Eye (tissue), 1 donor: ENCODE measurements at regions not wholly inside any gene's neighbourhood (a gene's known extent, or its start where the extent isn't known, plus 50 kb on each side); places are given as distances from the start of the nearest gene placed in this dataset.
A peak's percentile ranks its signal among the peaks of the same experiment; 100 is the strongest.

Experiments used
- DNase-seq: peaks from one replicate; pipeline ENCODE4 v3.0.0-alpha.2; 2015

DNA sequence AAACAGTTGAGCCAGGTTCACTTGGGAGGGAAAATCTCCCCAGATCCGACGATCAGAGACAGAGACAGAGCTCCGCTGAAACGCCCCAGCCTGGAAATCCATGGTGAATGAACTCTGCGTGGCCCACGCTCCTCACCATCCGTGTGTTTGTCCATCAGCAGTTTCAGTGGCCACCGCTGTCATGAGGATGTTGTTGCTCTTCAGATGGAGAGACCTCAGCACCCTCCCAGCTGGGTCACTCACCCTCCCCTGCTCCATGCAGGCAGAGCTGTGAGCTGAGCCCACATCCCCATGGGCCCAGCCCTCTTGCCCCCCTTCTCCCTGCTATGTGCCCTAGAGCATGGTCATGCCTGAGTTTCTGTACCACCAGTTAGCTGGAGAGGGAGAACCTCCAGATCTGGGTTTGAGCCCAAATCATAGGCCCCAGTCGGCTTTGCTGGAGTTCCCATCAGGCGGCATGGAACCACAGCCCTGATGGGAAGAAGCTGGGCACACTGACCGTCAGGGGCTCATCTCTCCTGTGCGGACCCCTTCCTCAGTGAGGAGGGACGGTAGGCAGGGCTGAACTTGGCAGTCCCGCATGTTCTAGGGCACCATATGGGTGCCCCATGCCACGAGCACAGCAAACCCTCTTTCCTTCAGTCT lies 154.4 kb upstream of the COL5A1 start:
- no peak for DNase-seq

DNA sequence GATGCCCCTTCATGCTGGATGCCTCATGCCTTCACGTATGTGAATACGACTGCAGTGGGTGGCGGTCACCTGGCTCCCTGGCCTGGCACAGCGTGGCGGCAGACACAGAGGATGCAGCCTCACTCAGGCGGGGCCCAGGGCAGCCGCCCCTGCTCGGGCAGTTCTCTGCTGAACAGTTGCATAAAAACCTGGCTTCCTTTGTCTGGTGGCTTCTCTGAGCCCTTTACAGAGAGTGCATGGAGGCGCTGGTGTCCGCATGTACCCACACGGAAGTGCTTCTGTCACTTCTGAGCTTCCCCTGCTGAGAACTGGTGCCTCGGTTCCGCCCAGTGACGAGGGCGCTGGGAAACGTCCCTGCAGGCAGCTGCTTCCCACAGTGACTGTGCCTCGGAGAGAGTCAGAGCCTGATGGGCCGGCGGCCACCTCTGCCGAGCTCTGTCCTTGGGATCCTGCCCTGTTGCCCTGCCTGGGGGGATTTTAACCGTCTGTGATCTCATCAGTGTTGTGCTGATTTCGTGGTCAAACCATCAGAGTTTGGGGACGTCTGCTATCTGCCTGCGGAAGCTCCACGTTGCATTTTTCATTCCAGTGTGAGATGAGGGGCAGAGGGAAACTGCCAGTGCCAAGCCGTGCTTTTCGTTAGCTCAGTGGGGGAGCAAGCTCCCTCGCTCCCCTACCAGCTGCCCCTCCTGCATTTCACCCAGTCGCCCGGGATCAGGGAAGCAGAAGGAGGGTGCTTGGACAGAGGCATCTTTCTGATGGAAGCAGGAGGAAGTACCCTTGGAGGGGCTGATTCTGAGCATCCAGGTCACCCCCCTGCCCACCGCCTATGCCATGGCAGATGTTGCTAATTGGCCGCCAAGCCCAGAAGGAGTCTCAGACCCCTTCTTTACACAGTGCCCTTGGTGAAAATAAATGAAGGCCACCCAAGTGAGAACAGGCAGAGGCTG lies 153.0 kb upstream of the COL5A1 start:
- no peak for DNase-seq

DNA sequence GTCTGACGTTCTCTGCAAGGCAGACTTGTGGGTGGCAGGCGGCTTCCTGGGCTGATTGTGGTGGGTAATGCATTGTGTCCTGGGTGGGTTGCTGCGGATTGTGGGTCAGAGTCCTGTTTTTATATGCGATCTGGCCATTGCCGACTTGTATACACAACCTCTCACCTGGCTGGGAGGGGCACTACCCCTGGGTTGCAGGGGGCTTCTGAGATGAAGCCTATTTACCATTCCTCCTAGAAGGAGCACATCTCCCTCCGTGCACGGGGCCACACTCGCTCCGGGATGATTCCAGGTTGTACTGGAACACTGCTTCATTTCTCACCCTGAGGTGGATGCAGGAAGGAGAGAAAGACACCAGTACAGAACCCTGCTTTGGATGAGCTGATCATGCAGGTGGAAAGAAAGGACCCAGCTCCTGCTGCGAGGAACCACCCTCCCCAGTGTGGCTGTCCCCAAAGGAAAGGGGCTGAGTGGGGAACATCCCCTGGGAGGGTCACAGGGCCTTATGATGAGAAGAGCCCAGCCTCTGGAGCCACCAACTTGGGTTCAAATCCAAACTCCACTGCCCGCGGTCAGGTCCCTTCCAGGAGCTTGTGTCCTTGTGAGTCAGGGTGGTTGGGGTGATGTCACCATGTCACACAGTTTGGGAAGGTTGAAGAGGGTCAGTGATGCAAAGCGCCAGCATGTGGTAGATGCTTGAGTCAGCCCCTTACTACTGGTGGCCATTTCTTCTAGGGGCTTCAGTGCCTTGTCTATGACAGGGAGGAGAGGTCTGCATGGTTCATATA lies 151.8 kb upstream of the COL5A1 start:
- DNase-seq = no peak

DNA sequence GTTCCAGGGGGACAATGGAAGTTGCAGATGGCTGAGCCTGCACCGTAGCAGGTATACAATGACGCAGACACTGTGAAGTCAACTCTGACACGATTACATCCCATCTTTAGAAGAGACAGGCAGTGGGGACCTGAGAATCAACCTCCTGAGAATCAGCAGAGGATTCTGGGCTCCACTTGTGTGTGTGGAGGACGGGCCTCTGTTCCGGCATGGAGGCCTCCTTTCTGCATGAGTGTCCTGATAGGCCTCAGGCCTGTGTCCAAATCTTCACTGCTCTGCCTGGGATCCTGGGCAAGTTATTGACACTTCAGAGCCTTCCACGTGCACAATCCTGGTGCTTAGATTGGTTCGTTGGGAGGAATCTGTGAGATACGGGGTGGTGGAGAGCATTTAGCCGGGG lies 151.2 kb upstream of the COL5A1 start:
- DNase-seq = no peak

DNA sequence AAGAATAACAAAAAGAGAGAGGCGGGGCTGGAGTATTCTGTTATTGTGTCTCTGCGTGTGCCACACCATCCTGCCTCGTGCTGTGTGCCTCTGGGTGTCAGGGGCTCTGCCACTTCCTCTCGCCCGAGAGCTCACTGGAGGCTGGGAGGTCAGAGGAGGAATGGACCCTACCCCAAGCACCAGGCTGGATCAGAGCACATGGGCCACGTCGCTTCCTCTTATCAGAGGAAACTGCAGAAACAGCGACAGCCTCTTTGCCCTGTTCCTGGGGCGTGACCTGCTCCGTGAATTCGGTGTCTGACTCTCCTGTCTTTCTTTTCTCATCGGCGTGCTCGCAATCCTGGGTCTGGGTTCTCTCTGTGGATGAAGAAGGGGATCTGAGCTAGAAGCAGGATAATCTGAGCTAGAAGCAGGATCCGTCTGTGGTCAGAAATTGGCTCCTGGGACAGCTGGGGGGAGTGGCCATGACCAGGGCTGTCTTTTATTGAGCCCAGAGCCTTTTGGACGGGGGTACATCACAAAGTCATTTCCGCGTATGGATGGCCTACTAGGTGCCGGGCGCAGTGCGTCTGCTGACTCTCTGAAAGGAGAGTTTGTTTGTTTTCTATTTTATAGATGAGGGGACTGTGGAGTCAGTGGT lies 150.3 kb upstream of the COL5A1 start:
- DNase-seq = no peak

DNA sequence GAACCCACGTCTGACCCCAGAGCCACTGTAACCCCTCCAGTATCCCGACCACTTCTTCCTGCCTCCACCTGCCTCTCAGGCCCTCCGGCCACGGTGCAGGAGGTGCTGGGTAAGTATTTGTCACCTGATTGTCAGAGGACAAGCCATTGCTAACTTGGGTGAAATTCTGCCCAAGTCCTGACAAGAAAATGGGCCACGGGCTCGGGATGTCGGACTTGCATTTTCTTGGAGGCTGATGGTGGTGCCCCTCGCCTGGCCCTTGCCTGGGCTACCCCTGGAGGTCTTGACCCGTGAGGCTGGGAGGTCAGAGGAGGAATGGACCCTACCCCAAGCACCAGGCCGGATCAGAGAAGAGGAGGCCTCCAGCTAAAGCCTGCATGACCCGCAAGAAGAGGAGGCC lies 149.7 kb upstream of the COL5A1 start:
- DNase-seq = no peak

DNA sequence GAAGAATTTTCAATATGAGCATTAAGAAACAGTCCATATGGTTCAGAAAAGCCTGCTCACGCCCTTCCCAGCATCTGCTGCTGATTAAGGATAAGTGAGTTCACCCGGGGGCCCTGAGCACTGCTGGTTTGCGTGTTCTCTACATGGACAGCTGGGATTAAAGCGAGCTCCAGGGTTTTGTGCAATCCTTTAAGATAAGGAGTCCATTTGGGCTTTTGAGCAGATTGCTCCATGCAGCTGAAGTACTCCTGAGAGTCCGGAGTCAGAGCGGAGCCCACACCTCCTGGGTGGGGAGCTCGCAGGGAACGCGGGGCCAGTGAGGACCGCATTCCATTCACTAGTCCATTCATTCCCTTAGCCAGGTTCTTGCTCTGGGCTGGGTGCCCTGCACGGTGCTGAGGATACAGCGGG lies 149.3 kb upstream of the COL5A1 start:
- peak; percentile 84 for DNase-seq

DNA sequence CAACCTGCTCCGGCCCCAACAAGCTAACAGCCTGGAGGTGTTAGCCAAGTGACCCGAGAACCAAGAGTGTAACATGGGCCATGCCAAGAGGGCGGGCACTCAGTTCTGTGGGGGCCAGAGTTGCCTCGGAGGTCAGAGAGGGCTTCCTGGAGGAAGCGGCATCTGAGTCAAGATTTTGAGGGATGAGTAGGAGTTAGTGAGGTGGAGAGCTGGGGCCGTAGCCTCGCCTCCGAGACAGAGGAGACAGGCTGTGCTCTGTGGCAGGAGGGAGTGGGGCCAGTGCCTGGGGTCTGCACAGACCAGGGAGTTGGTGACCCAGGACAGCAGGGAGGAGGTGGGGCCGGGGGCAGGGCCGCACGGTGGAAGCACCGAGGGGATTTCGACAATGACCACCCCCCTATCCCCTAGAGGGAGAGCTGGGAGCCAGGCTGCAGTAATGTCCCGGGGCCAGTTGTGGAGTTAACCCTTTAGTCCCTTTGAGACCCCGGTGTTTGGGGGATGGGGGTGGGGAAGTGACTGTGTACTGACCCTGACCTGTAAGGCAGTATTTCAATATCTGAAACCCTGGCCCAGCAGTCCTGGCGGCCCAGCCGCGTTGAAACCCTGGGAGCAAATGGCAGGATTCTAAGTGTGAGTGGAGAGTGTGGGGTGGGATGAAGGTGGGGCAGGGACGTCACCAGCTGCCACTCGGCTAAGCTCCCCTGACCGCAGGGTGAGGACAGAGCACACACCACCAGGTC lies 148.7 kb upstream of the COL5A1 start:
- no peak for DNase-seq

DNA sequence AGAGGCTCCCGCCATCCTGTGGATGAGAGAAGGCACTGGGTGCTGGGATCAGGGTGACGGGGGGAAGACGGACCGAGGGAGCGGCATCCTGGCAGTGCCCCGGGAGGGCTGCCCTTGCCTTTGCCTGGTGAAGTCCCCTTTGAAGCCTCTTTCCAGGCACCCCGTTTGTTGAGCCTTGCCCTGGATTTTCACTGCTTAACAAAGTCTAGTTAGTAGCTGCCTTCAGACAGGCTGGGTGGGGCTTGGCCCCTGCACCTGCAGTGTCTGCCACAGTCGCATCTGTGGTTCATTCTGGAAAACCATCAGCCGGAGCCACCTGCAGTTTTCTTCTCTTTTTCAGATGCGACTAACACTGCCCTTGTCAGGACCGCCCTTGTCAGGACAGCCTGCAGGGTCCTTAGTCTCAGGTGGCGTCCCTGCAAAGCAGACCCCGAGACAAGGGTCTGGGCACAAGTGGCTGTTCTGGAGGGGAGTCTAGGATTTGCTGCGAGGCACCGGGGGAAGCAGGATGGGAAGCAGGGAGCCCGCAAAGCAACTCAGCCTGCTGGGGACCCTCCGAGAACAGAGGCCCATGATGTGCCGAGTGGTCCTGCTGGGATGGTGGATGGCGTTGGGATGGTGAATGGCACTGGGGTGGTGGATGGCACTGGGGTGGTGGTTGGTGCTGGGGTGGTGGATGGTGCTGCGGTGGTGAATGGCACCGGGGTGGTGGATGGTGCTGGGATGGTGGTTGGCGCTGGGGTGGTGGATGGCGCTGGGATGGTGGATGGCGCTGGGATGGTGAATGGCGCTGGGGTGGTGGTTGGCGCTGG lies 147.9 kb upstream of the COL5A1 start:
- no peak for DNase-seq

DNA sequence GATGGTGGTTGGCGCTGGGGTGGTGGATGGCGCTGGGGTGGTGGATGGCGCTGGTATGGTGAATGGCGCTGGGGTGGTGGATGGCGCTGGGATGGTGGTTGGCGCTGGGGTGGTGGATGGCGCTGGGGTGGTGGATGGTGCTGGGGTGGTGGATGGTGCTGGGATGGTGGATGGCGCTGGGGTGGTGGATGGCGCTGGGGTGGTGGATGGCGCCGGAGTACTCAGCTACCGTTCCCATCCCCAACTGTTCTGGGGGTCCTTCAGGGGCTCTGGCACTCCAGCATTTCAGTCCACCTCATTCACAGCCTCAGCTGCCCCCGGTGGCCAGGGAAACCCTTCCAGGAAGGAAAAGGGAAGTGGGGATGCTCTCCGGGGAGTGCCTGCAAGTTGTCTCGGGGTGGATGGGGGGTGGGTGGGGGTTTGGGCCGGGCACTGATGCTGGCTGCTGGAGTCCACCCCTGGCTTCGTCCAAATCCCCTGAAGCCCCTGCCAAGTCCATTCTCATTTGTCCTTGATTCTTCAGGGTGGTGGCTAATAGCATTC lies 147.3 kb upstream of the COL5A1 start:
- no peak for DNase-seq

DNA sequence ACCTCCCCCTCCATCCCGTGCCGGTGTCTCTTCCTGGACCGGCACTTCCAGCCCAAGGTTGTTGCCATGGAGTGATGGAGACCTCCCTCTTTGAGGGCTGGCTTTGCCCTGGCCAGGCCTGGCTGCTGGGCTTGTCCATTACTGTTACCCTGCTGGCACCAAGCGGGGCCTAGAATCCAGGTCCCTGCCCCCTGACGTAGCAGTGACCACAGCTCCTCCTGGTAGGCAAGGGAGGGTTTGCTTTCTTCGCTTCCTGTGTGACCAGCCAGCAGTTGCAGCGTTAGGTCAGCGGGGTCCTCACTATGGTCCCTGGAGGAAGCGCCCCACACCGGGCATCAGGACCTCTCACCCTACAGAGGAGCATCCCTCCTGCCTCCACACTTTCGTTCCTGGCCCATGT lies 146.7 kb upstream of the COL5A1 start:
- DNase-seq = no peak

DNA sequence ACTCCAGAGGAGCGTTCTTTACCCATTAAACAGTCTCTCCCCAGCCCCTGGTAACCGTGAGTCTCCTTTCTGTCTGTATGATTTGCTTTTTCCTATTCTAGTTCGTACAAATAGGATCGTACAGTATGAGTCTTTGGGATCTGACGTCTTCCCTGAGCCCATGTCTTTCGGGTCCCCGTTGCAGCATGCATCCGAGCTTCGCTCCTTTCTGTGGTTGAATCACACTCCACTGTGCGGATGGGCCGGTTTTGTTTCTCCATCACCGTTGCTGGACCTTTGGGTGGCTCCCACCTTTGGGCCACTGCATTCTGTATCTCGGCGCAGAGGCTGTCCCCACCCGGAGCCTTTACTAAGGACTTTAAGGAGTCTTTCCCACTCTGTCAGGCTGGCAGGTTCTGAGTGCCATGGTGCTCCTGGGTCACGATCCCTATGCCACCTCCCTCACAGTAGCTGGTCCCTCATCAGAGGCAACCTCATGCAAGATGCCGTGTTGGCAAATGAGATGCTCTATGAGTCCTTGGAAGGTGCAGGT lies 145.7 kb upstream of the COL5A1 start:
- DNase-seq = no peak

DNA sequence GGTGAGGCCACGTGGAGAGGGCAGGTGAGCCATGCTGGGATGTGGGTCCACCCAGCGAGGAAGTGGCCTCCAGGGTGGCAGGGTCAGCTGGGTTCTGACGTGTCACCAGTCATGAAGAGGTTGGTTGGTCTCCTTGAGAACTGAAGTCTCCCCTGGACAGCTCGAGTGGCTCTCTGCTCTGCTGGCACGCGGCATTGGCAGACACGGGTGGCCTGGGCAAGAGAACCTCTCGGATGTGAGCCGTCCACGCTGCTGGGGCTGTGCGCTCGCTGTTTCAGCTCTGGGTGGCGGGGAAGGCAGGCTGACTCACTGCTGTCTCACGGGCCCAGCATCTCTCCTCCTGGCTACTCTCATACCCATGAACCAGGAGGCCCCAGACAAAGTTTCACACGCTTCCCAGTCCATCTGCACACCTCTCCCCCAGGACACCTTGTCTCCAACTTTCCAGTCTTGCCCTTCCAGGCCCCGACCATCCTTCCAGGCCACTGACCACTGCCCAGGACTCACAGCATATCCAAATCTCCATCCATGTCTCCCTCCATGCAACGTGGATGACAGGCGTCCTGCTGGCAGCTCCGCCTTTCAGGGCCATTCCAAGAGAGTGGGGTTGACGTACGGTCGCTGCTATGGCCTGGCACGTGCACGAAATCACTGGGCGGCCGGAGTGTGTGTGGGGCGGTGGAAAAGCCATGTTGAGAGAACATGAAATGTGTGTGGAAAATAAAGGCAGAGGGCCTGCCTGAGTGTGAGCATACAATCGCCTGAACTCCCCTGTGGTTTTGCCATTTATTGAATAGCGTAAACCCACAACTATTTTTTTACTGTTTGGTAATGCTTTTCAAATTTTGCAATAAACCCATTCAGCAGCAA lies 145.0 kb upstream of the COL5A1 start:
- no peak for DNase-seq

DNA sequence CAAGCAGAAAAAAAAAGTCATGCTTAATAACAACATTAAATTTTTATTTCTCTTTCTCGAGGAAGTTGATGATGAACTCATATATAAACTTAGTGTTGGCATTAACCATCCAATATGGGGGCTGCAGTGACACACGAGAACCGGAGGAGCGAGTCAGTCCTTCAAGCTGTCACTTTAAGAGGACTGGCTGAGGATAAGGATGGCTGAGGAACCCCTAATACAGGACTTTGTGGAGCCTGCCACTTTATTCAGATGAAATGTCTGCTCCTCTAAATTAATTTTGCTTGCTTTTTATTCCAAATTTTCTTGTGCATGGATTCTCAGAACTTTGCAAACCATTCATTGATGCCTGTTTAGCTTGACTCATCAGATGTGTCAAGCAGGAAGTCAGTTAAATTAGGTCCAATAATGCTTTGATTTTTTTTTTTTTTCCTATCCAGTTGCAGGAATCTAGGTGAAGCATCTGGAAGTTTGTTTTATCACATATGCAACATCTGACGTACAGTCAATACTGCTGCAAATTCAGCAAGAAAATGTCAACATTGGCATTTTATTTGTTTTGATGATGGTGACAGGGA lies 144.2 kb upstream of the COL5A1 start:
- no peak for DNase-seq

DNA sequence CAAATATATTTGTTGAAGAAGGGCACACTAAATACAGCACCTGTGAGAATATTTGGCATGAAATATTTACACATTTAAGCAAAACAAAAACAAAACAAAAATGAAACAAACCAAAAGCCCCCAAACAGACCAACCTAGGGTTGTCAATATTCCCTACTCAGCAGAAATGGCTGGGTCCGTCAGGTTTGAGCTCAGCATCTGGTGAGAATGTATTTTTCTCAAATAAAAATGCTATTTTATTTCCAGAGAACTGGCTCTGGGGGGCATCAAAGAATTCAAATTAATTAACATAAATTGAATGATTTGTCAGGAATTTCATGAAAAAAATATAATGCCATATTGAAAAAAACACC lies 142.8 kb upstream of the COL5A1 start:
- no peak for DNase-seq

DNA sequence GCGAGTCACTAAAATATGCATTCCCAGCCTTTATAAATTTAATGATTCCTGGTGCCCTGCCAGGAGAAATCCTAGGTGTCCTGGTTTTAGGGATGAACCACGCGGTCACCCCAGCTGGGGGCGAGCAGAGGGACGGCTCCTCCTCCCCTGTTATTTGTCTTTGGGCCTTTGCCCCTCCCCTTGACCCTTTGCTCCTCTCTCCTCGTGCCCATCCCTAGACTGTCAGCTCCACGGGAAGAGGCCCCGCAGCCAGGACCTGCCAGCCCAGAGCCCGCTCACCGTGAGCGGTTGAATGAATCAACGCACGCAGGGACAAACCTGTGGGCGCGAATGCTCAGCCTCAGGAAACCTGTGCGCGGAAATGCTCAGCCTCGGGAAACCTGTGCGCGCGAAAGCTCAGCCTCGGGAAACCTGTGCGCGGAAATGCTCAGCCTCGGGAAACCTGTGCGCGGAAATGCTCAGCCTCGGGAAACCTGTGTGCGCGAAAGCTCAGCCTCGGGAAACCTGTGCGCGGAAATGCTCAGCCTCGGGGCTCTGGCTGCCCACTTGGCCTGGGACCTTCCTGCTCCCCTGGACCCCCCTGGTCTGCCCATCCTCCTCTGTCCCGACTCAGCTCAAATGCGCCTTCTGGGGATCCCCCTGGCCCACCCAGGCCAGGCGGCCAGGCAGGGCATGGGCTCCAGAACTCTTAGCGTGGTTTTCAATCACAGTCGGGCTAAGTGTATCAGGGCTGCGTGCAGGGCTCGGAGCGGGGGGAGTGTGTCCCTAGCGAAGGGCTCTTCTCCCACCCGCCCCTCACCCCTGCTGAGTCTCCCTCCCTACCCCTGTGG lies 140.5 kb upstream of the COL5A1 start:
- peak; percentile 22 for DNase-seq

DNA sequence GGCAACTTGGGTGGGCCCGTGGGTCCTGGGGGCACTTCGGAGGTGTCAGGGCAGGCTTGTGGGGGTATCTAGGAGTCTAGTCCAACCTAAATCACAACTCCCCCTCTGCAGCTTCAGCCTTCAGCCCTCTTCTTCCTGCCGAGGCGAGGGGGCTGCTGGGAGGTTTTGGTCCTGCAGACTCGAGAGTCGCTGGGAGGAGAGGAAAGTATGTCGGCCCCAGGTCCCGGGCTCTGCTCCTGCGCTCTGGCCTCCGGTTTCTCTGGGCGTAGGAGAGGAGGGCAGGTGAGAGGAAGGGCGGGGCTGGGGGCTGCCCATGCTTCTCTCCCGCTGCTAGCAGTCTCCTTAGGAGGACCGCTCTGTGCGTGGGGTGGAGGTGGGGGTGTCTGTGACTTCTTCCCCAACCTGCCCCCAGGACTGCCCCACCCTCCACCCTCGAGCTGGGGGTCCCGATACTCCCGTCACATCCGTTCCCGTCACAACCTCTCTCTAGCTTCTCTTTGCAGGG lies 139.8 kb upstream of the COL5A1 start:
- DNase-seq = no peak

DNA sequence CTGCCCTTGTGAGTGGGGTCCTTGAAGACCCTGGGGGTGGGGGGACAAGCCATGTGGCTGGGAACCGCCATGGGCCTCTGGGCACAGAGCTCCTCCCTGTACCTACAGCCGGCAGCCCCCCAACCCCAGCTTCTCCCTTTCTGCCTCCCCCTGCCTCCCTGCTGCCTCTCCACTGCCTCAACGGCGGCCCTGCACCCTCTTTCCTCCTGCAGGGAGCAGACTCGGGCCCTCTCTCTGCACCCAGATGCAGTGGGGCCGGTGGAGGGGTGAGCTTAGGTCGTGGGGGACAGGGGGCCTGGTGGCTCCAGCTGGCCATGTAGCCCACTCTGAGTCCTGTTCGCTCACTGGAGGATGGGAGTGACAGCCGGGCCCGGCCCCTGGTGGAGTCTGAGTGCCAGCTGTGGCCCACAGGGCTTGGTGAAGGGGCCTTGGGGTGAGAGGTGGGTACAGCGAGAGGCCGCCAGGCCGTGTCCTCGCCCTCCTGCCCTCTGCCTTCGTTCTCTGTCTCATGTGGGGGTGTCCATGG lies 139.3 kb upstream of the COL5A1 start:
- no peak for DNase-seq
